ENCODE measurements at regions not wholly inside any gene's neighbourhood (a gene's known extent, or its start where the extent isn't known, plus 50 kb on each side); places are given as distances from the start of the nearest gene placed in this dataset.

GRCh38 chr7:16202303-16202702, 219.0 kb downstream of the CRPPA start:
- Histone ChIP-seq H3K27ac (ENCODE audit: low read depth, low read length) (no peak overlapping the region), H3K27me3 (ENCODE audit: control insufficient read depth, insufficient read depth, low read length) (no peaks in the 10 kb centered on the region), H3K9me3 (ENCODE audit: control insufficient read depth, insufficient read depth, low read length) (no peaks in the 10 kb centered on the region), H3K4me3 (ENCODE audit: low read depth, low read length) (no peak overlapping the region)
- CTCF ChIA-PET, result no interaction called here
- POLR2A ChIA-PET, result no interaction called here
- no peak for DNase-seq (ENCODE audit: low read depth, low spot score)
- TF ChIP-seq CTCF (IDR thresholded peaks at IDR 0.05; ENCODE audit: low read depth, low read length), result no peak

- no peaks in the 10 kb centered on the region for H3K27me3 ChIP-seq (ENCODE audit: control insufficient read depth, insufficient read depth, low read length)
- CTCF ChIA-PET, result interaction anchor here (0.7 kb wide), 1 partner anchor 11 kb away, joined by 4 read pairs; no protein-coding TSS in a partner anchor
- no peak for DNase-seq (ENCODE audit: low read depth, low spot score)
- POLR2A ChIA-PET, result no interaction called here
- no peak overlapping the region for H3K4me3 ChIP-seq (ENCODE audit: low read depth, low read length)
- no peak for TF ChIP-seq CTCF (IDR thresholded peaks at IDR 0.05; ENCODE audit: low read depth, low read length)
- no peak overlapping the region for H3K27ac ChIP-seq (ENCODE audit: low read depth, low read length)
- no peaks in the 10 kb centered on the region for H3K9me3 ChIP-seq (ENCODE audit: control insufficient read depth, insufficient read depth, low read length)
These were observed 220.7 kb downstream of the CRPPA start for GRCh38 chr7:16200591-16200990.

- no peaks in the 10 kb centered on the region for H3K9me3 ChIP-seq (ENCODE audit: control insufficient read depth, insufficient read depth, low read length)
- no peak overlapping the region for H3K27ac ChIP-seq (ENCODE audit: low read depth, low read length)
- ChIA-PET POLR2A (no interaction called here), CTCF (no interaction called here)
- no peak for TF ChIP-seq CTCF (IDR thresholded peaks at IDR 0.05; ENCODE audit: low read depth, low read length)
- H3K27me3 ChIP-seq (ENCODE audit: control insufficient read depth, insufficient read depth, low read length), result no peaks in the 10 kb centered on the region
- no peak for DNase-seq (ENCODE audit: low read depth, low spot score)
- no peak overlapping the region for H3K4me3 ChIP-seq (ENCODE audit: low read depth, low read length)
These were observed 227.7 kb downstream of the CRPPA start for GRCh38 chr7:16193631-16194030.

GRCh38 chr7:16189026-16189715, 232.2 kb downstream of the CRPPA start:
- ChIA-PET CTCF (interaction anchor here (1.2 kb wide), 1 partner anchor 375 kb away, joined by 6 read pairs; no protein-coding TSS in a partner anchor), POLR2A (no interaction called here)
- H3K9me3 ChIP-seq (ENCODE audit: control insufficient read depth, insufficient read depth, low read length), result no peaks in the 10 kb centered on the region
- H3K27ac ChIP-seq (ENCODE audit: low read depth, low read length), result no peak overlapping the region
- TF ChIP-seq CTCF (IDR thresholded peaks at IDR 0.05; ENCODE audit: low read depth, low read length), result no peak
- H3K4me3 ChIP-seq (ENCODE audit: low read depth, low read length), result no peak overlapping the region
- no peaks in the 10 kb centered on the region for H3K27me3 ChIP-seq (ENCODE audit: control insufficient read depth, insufficient read depth, low read length)
- no peak for DNase-seq (ENCODE audit: low read depth, low spot score)

GRCh38 chr7:16187131-16187530, 234.2 kb downstream of the CRPPA start:
- ChIA-PET POLR2A (no interaction called here), CTCF (no interaction called here)
- TF ChIP-seq CTCF (IDR thresholded peaks at IDR 0.05; ENCODE audit: low read depth, low read length), result no peak

More at GRCh38 chr7:16187131-16187530, 234.2 kb downstream of the CRPPA start:
- Histone ChIP-seq H3K4me3 (ENCODE audit: low read depth, low read length) (no peak overlapping the region), H3K27me3 (ENCODE audit: control insufficient read depth, insufficient read depth, low read length) (no peaks in the 10 kb centered on the region), H3K9me3 (ENCODE audit: control insufficient read depth, insufficient read depth, low read length) (no peaks in the 10 kb centered on the region), H3K27ac (ENCODE audit: low read depth, low read length) (no peak overlapping the region)
- DNase-seq (ENCODE audit: low read depth, low spot score), result no peak

Data from AG04450 (cell line).